HG03442 (cell line): ENCODE measurements at regions not wholly inside any gene's neighbourhood (a gene's known extent, or its start where the extent isn't known, plus 50 kb on each side); places are given as distances from the start of the nearest gene placed in this dataset.
A peak's percentile ranks its signal among the peaks of the same experiment; 100 is the strongest.
"Not testable (repeated sequence)": the region's sequence is repeated elsewhere in the genome, so short reads cannot be mapped to it uniquely, and the experiment has no call there.

ENCODE experiments used
- ATAC-seq: cut with Tn5 transposase; IDR thresholded peaks from one replicate; pipeline ENCODE4 v1.9.1; 2021; ENCODE audit warnings: mild to moderate bottlenecking, moderate library complexity; ENCODE audit not compliant: unreplicated experiment

GRCh38 chr9:15113288-15113687 is 193.7 kb downstream of the TTC39B start:
- no peak for ATAC-seq

- no peak for ATAC-seq
Observed at GRCh38 chr9:15111071-15111470, 195.9 kb downstream of the TTC39B start.

DNA sequence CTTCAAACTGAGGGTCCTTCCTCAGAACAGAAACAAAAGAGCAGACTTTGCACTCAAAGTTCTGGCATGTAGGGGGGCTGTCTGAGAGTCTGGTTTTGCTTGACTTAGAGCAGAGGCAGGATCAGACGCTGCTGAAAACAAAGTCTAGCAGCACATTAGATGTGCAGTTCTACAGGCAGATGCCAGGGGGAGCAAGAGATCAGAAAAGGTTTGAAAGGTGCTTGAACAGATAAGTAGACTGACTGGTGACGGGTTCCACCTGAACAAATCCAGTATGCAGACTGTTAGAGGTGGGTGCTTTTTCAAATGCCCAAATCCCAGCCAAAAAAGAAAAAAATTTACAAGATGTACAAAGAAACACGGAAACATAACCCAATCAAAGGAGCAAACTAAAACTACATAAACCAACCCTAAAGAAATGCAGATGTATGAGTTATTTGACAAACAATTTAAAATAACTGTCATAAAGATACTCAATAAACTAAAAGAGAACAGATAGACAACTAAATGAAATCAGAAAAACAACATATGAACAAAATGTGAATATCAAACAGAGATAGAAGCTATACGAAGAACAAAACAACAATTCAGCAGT is 194.7 kb upstream of the FREM1 start:
- peak; percentile 90 for ATAC-seq

GRCh38 chr9:15103290-15103689 is 193.1 kb upstream of the FREM1 start:
- no peak for ATAC-seq

DNA sequence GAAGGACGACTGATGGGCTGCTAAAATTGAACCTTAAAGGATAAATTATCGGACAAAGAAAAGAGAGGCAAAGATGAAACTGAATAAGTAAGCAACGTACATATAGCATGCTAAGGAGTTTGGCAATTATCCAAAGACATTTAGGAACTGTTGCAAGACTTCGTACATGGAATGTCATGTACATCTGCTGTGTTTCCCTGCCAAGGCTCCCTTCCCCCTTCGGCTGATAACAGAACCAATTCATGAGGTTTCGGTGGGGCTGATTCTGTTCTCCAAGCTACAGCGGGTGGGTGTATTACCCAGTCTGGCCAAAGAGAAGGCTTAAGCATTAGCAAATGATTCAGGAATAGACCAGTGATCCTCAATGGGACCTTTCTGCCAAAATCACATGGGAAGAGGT is 190.9 kb upstream of the FREM1 start:
- ATAC-seq: no peak

GRCh38 chr9:15100571-15100970 is 190.3 kb upstream of the FREM1 start:
- no peak for ATAC-seq

GRCh38 chr9:15096972-15097371 is 186.7 kb upstream of the FREM1 start:
- ATAC-seq: no peak

DNA sequence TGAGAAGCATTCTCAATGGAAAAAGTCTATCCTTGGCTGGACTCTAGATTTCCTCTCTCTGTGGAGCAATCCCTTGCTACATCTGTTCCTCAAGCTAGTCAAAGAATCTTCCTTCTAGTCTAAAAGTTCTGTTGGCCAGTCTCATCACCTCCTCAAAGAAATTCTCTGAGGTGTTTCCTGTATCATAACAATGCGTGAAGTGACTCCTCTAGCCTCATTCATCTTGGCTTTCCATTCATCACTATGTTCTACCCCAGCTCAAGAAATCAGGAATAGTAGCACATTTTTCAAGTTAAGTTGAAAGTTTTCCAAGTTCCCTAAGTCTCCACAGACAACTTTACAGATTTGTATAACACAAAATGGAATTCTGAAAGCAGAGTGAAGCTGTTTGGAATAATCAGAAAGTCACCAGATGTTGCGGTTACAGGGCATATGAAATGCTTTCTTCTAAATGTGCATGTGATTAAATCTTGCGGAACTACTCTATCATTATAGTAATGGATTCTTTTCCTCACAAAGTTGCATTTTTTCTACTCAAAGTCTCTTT is 176.6 kb upstream of the FREM1 start:
- ATAC-seq: no peak

DNA sequence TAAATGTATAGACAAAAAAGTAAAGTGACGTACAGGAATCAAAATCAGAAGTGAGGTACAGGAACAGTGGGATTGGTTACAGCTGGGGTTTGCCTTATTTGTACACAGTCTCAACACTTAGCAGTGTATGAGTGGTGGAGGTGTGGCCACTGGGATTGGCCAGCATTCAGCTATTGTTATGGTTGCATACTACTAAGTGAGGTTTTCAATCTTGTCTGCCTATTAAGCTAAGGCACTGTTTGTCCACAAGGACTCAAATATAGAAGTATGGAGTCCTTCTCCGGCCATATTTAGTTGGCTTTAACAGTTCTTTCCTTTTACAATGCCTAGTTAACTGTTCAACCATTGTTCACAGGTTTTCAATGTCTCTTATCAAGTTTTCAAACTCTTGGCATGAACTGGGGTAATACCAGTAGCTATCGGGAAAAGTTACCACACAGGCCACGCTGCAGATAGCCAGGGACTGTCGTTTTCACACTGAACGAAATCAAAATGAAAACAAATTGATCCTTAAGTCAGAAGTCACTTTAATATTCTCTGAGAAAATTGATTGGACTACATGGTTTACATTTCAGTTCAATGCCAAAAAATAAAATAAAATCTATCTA is 176.0 kb upstream of the FREM1 start:
- ATAC-seq: no peak

- ATAC-seq: no peak
Observed at GRCh38 chr9:15081021-15081753, 171.0 kb upstream of the FREM1 start.

- no peak for ATAC-seq
Observed at GRCh38 chr9:15080401-15080800, 170.2 kb upstream of the FREM1 start.

DNA sequence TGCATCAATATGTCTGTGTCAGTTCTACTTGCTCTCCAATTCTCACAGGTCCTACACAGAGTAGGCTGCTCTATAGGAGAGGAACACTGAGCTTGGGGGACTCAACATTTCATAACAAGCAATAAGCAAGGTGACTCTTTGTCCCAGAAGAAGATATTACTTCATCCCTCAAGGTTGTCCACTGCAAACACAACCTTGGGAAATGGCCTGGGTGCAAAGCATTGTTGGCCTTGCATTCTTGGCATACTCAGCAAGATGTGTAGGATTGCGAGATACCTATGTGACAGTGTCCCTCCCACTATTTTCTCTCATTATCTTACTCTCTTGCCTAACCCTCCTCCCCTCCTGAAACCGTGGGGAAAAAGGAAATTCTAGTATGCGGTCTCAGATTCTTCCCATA is 169.8 kb upstream of the FREM1 start:
- ATAC-seq: no peak

- no peak for ATAC-seq
Observed at GRCh38 chr9:15077946-15078729, 167.9 kb upstream of the FREM1 start.

DNA sequence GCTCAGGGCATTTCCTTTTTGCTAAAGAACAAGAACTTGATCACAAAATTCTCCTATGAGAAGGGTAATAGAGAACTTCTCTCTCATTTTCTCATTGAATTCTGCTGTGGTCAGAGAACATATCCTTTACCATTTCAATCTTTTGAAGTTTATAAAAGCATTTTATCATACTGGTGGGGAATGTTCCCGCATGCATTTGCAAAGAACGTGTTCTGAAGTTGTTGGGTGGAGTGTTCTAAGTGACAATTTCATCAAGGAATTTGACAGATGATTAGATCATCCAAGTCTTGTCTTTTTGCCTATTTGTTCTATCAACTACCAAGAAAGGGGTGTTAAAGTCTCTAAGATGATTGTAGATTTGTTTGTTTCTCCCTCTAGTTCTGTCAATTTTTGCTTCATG is 163.4 kb upstream of the FREM1 start:
- no peak for ATAC-seq

GRCh38 chr9:15070716-15071115 is 160.5 kb upstream of the FREM1 start:
- ATAC-seq: no peak

DNA sequence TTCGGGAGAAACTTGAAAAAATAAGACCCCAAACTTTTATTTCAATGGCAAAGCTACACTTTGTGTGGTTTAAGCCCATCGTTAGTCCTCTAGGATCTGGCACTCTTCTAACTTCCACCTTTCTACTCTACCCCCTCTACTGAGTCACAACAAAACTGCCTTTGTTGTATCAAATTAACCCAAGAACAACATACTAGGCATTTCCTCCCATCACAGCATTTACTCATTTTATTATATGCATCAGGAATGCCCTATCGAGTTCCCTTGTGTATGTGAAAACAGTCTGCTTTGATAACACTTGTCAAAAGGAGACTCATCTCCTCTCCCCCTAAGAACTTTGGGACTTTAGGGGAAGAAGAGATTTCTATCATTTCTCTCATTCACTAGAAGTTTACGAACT is 158.9 kb upstream of the FREM1 start:
- no peak for ATAC-seq

DNA sequence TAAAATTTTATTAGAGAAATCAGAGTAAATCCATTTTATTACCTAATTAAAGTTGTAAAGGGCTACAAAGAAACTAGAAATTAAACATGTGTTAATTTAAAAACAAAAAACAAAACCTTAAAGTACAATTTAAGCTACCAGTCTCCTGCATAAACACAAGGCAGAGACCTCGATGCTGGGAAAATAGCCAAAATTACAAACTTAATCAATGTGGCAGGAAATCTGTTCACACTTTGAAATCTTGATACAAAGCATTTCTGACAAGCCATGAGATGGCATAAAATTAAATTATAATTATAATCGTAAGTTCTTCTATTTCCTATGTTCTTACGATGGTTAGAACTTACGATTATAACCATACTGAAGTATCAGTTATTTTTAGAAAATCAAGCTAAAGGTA is 158.0 kb upstream of the FREM1 start:
- ATAC-seq: no peak

- no peak for ATAC-seq
Observed at GRCh38 chr9:15059003-15059402, 148.8 kb upstream of the FREM1 start.

GRCh38 chr9:15058236-15058635 is 148.0 kb upstream of the FREM1 start:
- no peak for ATAC-seq

DNA sequence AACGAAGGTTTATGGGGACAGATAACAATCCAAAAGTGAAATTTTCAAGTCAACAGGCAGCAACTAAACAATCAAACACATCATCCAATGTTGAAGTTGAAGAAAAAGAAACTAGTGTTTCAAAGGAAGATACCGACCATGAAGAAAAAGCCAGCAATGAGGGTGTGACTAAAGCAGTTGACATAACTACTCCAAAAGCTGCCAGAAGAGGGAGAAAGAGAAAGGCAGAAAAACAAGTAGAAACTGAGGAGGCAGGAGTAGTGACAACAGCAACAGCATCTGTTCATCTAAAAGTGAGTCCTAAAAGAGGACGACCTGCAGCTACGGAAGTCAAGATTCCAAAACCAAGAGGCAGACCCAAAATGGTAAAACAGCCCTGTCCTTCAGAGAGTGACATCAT is 145.1 kb upstream of the FREM1 start:
- ATAC-seq: not testable (repeated sequence)

DNA sequence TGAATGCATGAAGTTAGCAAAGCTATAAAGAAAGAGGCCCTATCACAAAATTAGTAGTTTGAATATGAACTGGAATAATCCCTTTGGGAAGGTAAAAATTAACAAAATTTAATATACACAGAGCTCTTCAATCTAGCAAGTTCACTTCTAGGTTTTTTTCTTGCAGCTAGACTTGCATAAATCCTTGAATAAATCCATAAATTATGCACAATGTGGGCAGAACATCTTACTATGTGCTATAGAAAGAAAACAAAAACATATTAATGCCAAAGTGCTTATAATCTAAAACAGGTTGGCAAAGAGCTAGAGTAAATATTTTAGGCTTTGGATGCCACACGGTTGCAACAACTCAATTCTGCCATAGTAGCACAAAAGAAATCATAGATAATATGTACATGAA is 138.5 kb upstream of the FREM1 start:
- ATAC-seq: no peak
